A549 (cell line): ENCODE measurements at regions not wholly inside any gene's neighbourhood (a gene's known extent, or its start where the extent isn't known, plus 50 kb on each side); places are given as distances from the start of the nearest gene placed in this dataset.

Source experiments
- ATAC-seq, 2 experiments: fragments of 200-7000 bp in 1 of 2; fragments of >200 bp in 1 of 2; cut with Nextera tagmentation in 1 of 2; cut with Tn5 transposase in 1 of 2; 3 replicates each; pipeline versions ENCODE4 v1.8.0 to v1.9.1; 2018 to 2020; ENCODE audit warnings: mild to moderate bottlenecking in 1 of 2, moderate library complexity in 1 of 2
- CTCF ChIA-PET: fragments of 300-600 bp; sonication (Branson Sonifier 250); formaldehyde crosslinking; extraction: SDS; loops from one replicate; lab custom pipeline; 2021; ENCODE audit warnings: antibody characterized with exemption, inconsistent platforms; lab: Yijun Ruan, JAX
- POLR2A ChIA-PET: fragments of 350-600 bp; formaldehyde crosslinking; extraction: SDS; loops from one replicate; lab custom pipeline; 2021; ENCODE audit warnings: antibody characterized with exemption, inconsistent platforms; lab: Yijun Ruan, JAX
- DNase-seq, 2 experiments: peaks; one replicate each; pipeline versions ENCODE4 v3.0.0 to v3.0.0-alpha.2; 2011 to 2016; ENCODE audit warnings: low read depth in 1 of 2, low spot score in 1 of 2
- FAIRE-seq: peaks from 2 replicates; lab custom pipeline; 2011; peaks lifted over from hg19 to GRCh38; lab: Jason Lieb, UNC
- H3K27ac ChIP-seq, 2 experiments: fragments of >200 bp; sonication (Bioruptor Twin); formaldehyde crosslinking; 3 replicates each; pipeline ENCODE4 v1.5.1; 2016 to 2017
- H3K4me1 ChIP-seq: fragments of >200 bp; sonication (Bioruptor Twin); formaldehyde crosslinking; 3 replicates; pipeline ENCODE4 v1.6.1; 2016
- H3K4me2 ChIP-seq: fragments of >200 bp; sonication (Bioruptor Twin); formaldehyde crosslinking; 3 replicates; pipeline ENCODE4 v1.6.1; 2016
- H3K4me3 ChIP-seq: fragments of >200 bp; sonication (Bioruptor Twin); formaldehyde crosslinking; 3 replicates; pipeline ENCODE4 v1.5.1; 2016
- H3K9me3 ChIP-seq: fragments of >200 bp; sonication (Bioruptor Twin); formaldehyde crosslinking; 3 replicates; pipeline ENCODE4 v1.6.1; 2016
- CBX8 ChIP-seq: fragments of 200-600 bp; sonication (generic); IDR thresholded peaks from 2 replicates; pipeline ENCODE4 v1.6.1; 2016
- CEBPB ChIP-seq, 2 experiments: fragments of >200 bp in 1 of 2; sonication (Bioruptor Twin) in 1 of 2; formaldehyde crosslinking in 1 of 2; IDR thresholded peaks; 2 replicates each; pipeline ENCODE4 v1.6.1; 2012 to 2016
- CHD4 ChIP-seq: fragments of 200-600 bp; sonication (generic); IDR thresholded peaks from 2 replicates; pipeline ENCODE4 v1.6.1; 2016; ENCODE audit warnings: antibody characterized with exemption, mild to moderate bottlenecking, borderline replicate concordance
- ESRRA ChIP-seq: fragments of 150-350 bp; IDR thresholded peaks from 2 replicates; pipeline ENCODE4 v1.6.1; 2014; ENCODE audit warnings: mild to moderate bottlenecking, low read length, borderline replicate concordance
- FOSB ChIP-seq: fragments of 250-450 bp; sonication (Bioruptor Pico); IDR thresholded peaks from 2 replicates; pipeline ENCODE4 v1.5.0; 2020; ENCODE audit warnings: mild to moderate bottlenecking, moderate library complexity
- GATA3 ChIP-seq: IDR thresholded peaks from 2 replicates; pipeline ENCODE4 v1.6.1; 2012; ENCODE audit warnings: borderline replicate concordance
- HOXA7 ChIP-seq: fragments of 250-450 bp; sonication (Bioruptor Pico); IDR thresholded peaks from 2 replicates; pipeline ENCODE4 v1.5.0; 2020; ENCODE audit warnings: mild to moderate bottlenecking, moderate library complexity
- HOXB13 ChIP-seq: fragments of 250-450 bp; sonication (Bioruptor Pico); IDR thresholded peaks from 2 replicates; pipeline ENCODE4 v1.5.0; 2020; ENCODE audit warnings: low read depth, mild to moderate bottlenecking, moderate library complexity
- KDM1A ChIP-seq: fragments of 200-600 bp; sonication (generic); IDR thresholded peaks from 2 replicates; pipeline ENCODE4 v1.6.1; 2016; ENCODE audit warnings: low read depth, mild to moderate bottlenecking
- MAFK ChIP-seq: fragments of 450-650 bp; IDR thresholded peaks from 2 replicates; pipeline ENCODE4 v1.6.1; 2014; ENCODE audit not compliant: partially characterized antibody
- NR3C1 ChIP-seq: fragments of >200 bp; sonication (Bioruptor Twin); formaldehyde crosslinking; IDR thresholded peaks from 3 replicates; pipeline ENCODE4 v1.6.1; 2017
- POLR2A ChIP-seq: IDR thresholded peaks from 2 replicates; pipeline ENCODE4 v1.6.1; 2012; ENCODE audit warnings: mild to moderate bottlenecking, low read length
- RAD21 ChIP-seq, 2 experiments: fragments of >200 bp in 1 of 2; sonication (Bioruptor Twin) in 1 of 2; formaldehyde crosslinking in 1 of 2; IDR thresholded peaks in 1 of 2; conservative IDR thresholded peaks in 1 of 2; 2 replicates in 1 of 2; 3 replicates in 1 of 2; pipeline ENCODE4 v1.6.1; 2012 to 2018; ENCODE audit warnings: inconsistent platforms in 1 of 2
- RCOR1 ChIP-seq: fragments of 150-350 bp; IDR thresholded peaks from 2 replicates; pipeline ENCODE4 v1.6.1; 2014; ENCODE audit warnings: antibody characterized with exemption, low read length, low read depth
- SMC3 ChIP-seq: fragments of >200 bp; sonication (Bioruptor Twin); formaldehyde crosslinking; IDR thresholded peaks from 3 replicates; pipeline ENCODE4 v1.6.1; 2018; ENCODE audit warnings: inconsistent platforms
- SREBF2 ChIP-seq: fragments of 450-650 bp; IDR thresholded peaks from 2 replicates; pipeline ENCODE4 v1.6.1; 2014; ENCODE audit warnings: mild to moderate bottlenecking, moderate library complexity
- TFCP2L1 ChIP-seq: fragments of 250-450 bp; sonication (Bioruptor Pico); IDR thresholded peaks from 2 replicates; pipeline ENCODE4 v1.5.0; 2021; ENCODE audit warnings: mild to moderate bottlenecking
- ZC3H11A ChIP-seq: fragments of 450-650 bp; IDR thresholded peaks from 2 replicates; pipeline ENCODE4 v1.6.1; 2014; ENCODE audit warnings: antibody characterized with exemption, mild to moderate bottlenecking
- WGBS: methylation state at CpG from one replicate; pipeline ENCODE4 v1.1.6; 2017; ENCODE audit errors: missing lambda C conversion rate; 5-methylcytosine and 5-hydroxymethylcytosine counted together
- TF ChIP-seq, protein P1 (sequence below): IDR thresholded peaks from 2 replicates; pipeline ENCODE4 v1.6.1; 2012
- TF ChIP-seq, protein P2 (sequence below): fragments of 250-450 bp; sonication (Bioruptor Pico); IDR thresholded peaks from 2 replicates; pipeline ENCODE4 v1.5.0; 2020; ENCODE audit warnings: low read depth, mild to moderate bottlenecking, moderate library complexity
- TF ChIP-seq, protein P3 (sequence below): fragments of >200 bp; sonication (Bioruptor Twin); formaldehyde crosslinking; IDR thresholded peaks from 2 replicates; pipeline ENCODE4 v1.6.1; 2016
- TF ChIP-seq, protein P4 (sequence below): fragments of >200 bp; sonication (Bioruptor Twin); formaldehyde crosslinking; IDR thresholded peaks from 3 replicates; pipeline ENCODE4 v1.5.1; 2016
- TF ChIP-seq, protein P5 (sequence below): IDR thresholded peaks from 2 replicates; pipeline ENCODE4 v1.6.1; 2012; ENCODE audit warnings: low read depth, borderline replicate concordance

DNA sequence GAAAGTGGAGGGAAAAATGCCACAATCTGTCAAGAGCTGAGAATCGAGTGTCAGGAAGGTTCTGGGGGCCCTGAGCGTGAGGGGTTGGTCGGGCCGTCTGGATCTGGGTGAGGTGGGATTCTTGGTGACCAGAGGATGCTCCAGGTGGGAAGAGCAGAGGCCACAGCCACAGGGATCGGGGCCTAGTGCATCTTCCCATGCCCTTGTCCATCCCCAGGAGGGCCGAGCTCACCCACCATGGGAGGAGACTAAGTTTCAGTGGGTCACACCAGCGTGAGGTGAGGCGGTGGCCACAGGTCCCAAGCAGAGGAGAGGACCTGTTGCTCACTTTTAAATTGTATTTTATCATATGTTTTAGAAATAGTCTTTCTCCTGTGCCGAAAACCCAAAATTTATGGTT lies 70.0 kb downstream of the TMEM18 start (continued):
- TF ChIP-seq, protein P1, sequence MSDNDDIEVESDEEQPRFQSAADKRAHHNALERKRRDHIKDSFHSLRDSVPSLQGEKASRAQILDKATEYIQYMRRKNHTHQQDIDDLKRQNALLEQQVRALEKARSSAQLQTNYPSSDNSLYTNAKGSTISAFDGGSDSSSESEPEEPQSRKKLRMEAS = no peak
- TF ChIP-seq RCOR1 = no peak
- TF ChIP-seq NR3C1 = no peak
- TF ChIP-seq RAD21 (conservative IDR thresholded peaks at IDR 0.05 in 1 of 2, IDR thresholded peaks at IDR 0.05 in 1 of 2) = no peak
- no peak for TF ChIP-seq HOXA7 (CRISPR knock-in tag)
- TF ChIP-seq CBX8 = no peak
- TF ChIP-seq CHD4 = no peak

DNA sequence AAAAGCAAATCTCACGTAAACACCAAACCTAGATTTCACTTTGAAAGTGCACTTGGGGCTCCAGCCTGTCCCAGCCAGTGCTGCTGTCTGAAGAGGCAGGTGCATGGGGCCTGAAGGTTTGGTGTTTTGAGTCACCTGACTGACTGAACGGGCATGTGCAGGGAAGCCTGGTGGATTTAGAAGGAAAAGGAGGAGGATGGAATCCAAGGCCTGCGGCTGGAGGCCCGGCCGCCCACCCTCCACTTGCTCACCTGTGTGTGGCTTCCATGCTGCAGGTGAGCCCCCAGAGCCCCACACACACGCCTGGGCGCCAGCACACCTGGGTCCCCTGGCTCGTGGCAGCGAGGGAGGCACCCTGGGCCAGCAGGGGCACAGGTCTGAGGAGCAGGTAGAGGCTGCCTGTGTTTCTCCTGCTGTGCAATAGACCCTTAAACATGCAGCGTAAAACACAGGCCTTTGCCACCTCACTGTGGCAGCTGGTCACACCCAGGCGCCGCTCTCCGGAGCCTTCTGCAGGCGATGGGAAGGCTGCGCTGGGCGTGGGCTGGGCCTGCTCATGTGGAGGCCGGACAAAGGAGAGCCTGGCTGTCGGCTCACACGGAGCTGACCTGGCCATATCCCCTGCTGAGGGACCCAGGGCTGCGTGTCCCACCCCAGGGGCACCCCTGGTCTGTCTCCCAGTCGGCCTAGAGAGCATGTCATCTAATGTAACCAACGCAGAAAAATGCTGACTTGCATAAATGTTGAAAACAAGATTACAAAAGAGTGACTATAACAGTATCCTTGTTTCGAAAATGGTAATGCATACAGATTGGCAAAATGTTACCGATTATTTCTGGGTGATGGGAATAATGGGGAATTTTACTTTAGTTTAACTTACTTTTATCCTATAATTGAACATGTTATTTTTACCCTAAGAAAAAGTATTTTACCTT lies 71.3 kb downstream of the TMEM18 start:
- Histone ChIP-seq H3K27ac (no peak overlapping the region), H3K4me3 (no peak overlapping the region), H3K4me1 (no peaks in the 10 kb centered on the region), H3K4me2 (no peak overlapping the region), H3K9me3 (peaks cover 14% of the 10 kb centered on the region; the same call in 2 of the 3 replicates)
- ATAC-seq = no peak
- ChIA-PET CTCF (no interaction called here), POLR2A (no interaction called here)
- no peak for DNase-seq
- no peak for FAIRE-seq
- 62% methylated on average over 21 of the region's 24 CpGs for WGBS
- TF ChIP-seq SREBF2 = no peak
- peak; percentile 98 for TF ChIP-seq MAFK

DNA sequence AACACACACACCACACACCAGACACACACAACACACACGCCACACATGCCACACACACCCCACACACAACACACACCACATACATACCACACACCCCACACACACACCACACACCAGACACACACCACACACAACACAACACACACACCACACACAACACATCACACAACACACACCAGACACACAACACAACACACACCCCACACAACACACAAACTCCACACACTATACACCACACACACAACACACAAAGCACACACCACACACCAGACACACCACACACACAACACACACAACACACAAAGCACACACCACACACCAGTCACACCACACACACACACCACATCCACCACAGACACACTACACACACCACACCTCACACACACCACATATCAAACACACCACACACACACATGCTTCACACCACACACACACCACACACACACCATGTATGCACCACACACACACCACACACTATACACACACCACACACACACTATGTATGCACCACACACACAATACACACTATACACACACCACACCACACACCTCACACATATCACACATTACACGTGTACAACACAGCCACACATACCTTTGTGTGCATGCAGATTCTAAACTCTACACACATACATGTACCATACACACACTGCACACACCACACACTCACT lies 72.2 kb downstream of the TMEM18 start:
- TF ChIP-seq ESRRA (no peak), SMC3 (no peak), TFCP2L1 (no peak)
- TF ChIP-seq, protein P2, sequence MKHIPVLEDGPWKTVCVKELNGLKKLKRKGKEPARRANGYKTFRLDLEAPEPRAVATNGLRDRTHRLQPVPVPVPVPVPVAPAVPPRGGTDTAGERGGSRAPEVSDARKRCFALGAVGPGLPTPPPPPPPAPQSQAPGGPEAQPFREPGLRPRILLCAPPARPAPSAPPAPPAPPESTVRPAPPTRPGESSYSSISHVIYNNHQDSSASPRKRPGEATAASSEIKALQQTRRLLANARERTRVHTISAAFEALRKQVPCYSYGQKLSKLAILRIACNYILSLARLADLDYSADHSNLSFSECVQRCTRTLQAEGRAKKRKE (CRISPR knock-in tag) = no peak
- TF ChIP-seq, all 56 proteins: peak for 0
- 36% methylated on average over 2 of the region's 2 CpGs for WGBS
- FAIRE-seq (no peak), ATAC-seq (no peak), DNase-seq (no peak)
- H3K4me3 ChIP-seq = no peak overlapping the region
- POLR2A ChIA-PET = no interaction called here
- no peaks in the 10 kb centered on the region for H3K4me1 ChIP-seq
- H3K27ac ChIP-seq = no peak overlapping the region
- no peak overlapping the region for H3K4me2 ChIP-seq
- H3K9me3 ChIP-seq = peaks cover 14% of the 10 kb centered on the region; the same call in 2 of the 3 replicates
- CTCF ChIA-PET = no interaction called here

DNA sequence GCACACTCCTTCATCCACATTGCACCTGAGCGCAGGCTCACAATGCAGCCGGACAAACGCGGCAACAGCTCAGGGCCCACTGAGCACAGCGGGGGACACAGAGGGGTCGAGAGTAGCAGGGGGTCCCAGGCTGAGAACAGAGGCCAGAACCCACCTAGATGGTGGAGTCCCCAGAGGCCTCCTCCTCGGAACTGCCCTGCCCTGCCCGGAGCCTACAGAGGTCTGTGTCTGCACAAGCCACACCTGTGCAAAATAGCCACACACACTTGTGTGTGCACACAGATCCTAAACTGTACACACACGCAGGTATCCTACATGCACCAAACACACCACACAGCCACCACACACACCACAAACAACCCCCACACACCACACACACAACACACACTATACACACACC lies 72.8 kb downstream of the TMEM18 start:
- FAIRE-seq (no peak), DNase-seq (no peak), ATAC-seq (no peak)
- Histone ChIP-seq H3K4me3 (no peak overlapping the region), H3K4me1 (no peaks in the 10 kb centered on the region), H3K9me3 (peaks cover 14% of the 10 kb centered on the region; the same call in 2 of the 3 replicates), H3K27ac (no peak overlapping the region), H3K4me2 (no peak overlapping the region)
- no peak for TF ChIP-seq GATA3
- no peak for TF ChIP-seq HOXB13 (CRISPR knock-in tag)
- no peak for TF ChIP-seq POLR2A
- 53% methylated on average over 9 of the region's 9 CpGs for WGBS
- POLR2A ChIA-PET = no interaction called here
- CTCF ChIA-PET = no interaction called here

DNA sequence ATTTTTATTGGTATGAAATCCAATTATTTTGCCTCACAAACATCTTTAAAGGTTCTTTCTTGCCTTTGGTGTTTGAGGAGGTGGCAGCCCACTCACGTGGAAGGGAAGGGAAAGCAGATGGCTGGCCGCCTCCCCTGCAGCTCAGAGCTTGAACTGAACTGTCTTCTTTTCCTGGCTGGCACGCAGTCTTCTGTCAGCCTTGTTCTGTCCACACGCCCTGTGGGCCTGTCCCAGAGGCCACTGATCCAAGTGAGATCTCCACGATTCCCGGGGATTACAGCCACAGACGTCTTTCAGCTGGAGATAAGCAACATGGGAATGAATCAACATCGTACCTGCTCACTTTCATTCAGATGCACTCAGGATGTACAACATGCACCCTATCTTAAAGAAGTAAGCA lies 73.3 kb downstream of the TMEM18 start:
- peak in 1 of 2 experiments; percentile 37; a peak in 3 of 6 replicates for ATAC-seq
- FAIRE-seq = no peak
- TF ChIP-seq, protein P3, sequence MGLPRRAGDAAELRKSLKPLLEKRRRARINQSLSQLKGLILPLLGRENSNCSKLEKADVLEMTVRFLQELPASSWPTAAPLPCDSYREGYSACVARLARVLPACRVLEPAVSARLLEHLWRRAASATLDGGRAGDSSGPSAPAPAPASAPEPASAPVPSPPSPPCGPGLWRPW = no peak
- TF ChIP-seq GATA3 = no peak
- TF ChIP-seq POLR2A = no peak
- TF ChIP-seq, protein P1 = no peak
- no peak for TF ChIP-seq CEBPB (IDR thresholded peaks at IDR 0.05)
- TF ChIP-seq, protein P4, sequence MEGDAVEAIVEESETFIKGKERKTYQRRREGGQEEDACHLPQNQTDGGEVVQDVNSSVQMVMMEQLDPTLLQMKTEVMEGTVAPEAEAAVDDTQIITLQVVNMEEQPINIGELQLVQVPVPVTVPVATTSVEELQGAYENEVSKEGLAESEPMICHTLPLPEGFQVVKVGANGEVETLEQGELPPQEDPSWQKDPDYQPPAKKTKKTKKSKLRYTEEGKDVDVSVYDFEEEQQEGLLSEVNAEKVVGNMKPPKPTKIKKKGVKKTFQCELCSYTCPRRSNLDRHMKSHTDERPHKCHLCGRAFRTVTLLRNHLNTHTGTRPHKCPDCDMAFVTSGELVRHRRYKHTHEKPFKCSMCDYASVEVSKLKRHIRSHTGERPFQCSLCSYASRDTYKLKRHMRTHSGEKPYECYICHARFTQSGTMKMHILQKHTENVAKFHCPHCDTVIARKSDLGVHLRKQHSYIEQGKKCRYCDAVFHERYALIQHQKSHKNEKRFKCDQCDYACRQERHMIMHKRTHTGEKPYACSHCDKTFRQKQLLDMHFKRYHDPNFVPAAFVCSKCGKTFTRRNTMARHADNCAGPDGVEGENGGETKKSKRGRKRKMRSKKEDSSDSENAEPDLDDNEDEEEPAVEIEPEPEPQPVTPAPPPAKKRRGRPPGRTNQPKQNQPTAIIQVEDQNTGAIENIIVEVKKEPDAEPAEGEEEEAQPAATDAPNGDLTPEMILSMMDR = no peak
- TF ChIP-seq FOSB (CRISPR knock-in tag) = no peak
- TF ChIP-seq HOXB13 (CRISPR knock-in tag) = no peak
- no peak for TF ChIP-seq ZC3H11A
- no peak for TF ChIP-seq RCOR1
- TF ChIP-seq, protein P5, sequence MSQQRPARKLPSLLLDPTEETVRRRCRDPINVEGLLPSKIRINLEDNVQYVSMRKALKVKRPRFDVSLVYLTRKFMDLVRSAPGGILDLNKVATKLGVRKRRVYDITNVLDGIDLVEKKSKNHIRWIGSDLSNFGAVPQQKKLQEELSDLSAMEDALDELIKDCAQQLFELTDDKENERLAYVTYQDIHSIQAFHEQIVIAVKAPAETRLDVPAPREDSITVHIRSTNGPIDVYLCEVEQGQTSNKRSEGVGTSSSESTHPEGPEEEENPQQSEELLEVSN = no peak
- no peak for TF ChIP-seq KDM1A
- TF ChIP-seq, all 56 proteins: peak for 0
- DNase-seq = peak in 1 of 2 experiments; percentile 15
- 59% methylated on average over 8 of the region's 8 CpGs for WGBS
- Histone ChIP-seq H3K4me3 (no peak overlapping the region), H3K4me1 (no peaks in the 10 kb centered on the region), H3K27ac (no peak overlapping the region), H3K9me3 (peaks cover 14% of the 10 kb centered on the region; the same call in 2 of the 3 replicates), H3K4me2 (no peak overlapping the region)
- ChIA-PET CTCF (no interaction called here), POLR2A (no interaction called here)
